Kidney (tissue), 13 donors: ENCODE measurements at regions not wholly inside any gene's neighbourhood (a gene's known extent, or its start where the extent isn't known, plus 50 kb on each side); places are given as distances from the start of the nearest gene placed in this dataset.

Experiments
- DNase-seq, 5 donors: peaks; one replicate each; pipeline ENCODE4 v3.0.0-alpha.2; 2013 to 2020
- FAIRE-seq: peaks from 2 replicates; lab custom pipeline; 2012; peaks lifted over from hg19 to GRCh38; lab: Jason Lieb, UNC
- H3K27ac ChIP-seq, 2 donors: one replicate each; pipeline ENCODE4 v1.7.0; 2013; ENCODE audit warnings: low read depth in 2 of 2, low read length in 2 of 2, inconsistent platforms in 1 of 2
- H3K27me3 ChIP-seq: one replicate; pipeline ENCODE4 v1.7.1; 2013; ENCODE audit warnings: low read length, inconsistent platforms; ENCODE audit not compliant: control insufficient read depth, insufficient read depth
- H3K36me3 ChIP-seq, 3 donors: one replicate each; pipeline versions ENCODE4 v1.7.0 to v1.7.1; 2013; ENCODE audit warnings: low read length in 3 of 3, control low read depth in 1 of 3, inconsistent platforms in 1 of 3; ENCODE audit not compliant: insufficient read depth in 3 of 3, control insufficient read depth in 2 of 3
- H3K4me1 ChIP-seq, 3 donors: one replicate each; pipeline versions ENCODE4 v1.7.0 to v1.7.1; 2013; ENCODE audit warnings: low read length in 3 of 3, inconsistent platforms in 1 of 3, low read depth in 1 of 3; ENCODE audit not compliant: control insufficient read depth in 2 of 3, insufficient read depth in 2 of 3
- H3K4me3 ChIP-seq, 3 donors: one replicate each; pipeline versions ENCODE4 v1.7.0 to v1.8.1; 2013; ENCODE audit warnings: low read length in 3 of 3, control low read depth in 1 of 3, inconsistent platforms in 1 of 3
- H3K9ac ChIP-seq, 3 donors: one replicate each; pipeline versions ENCODE4 v1.7.0 to v1.7.1; 2013; ENCODE audit warnings: low read length in 3 of 3, control low read depth in 1 of 3, inconsistent platforms in 1 of 3
- H3K9me3 ChIP-seq, 3 donors: one replicate each; pipeline versions ENCODE4 v1.7.0 to v1.7.1; 2013; ENCODE audit warnings: low read length in 3 of 3, control low read depth in 1 of 3, inconsistent platforms in 1 of 3; ENCODE audit not compliant: control insufficient read depth in 2 of 3, insufficient read depth in 1 of 3
- intact Hi-C: fragments of 100-400 bp; cut with DNase I; formaldehyde crosslinking; loops from one replicate; pipeline ENCODE4 v1.11.1; 2022
- TF ChIP-seq, protein P1 (sequence below): IDR thresholded peaks from 3 replicates; pipeline ENCODE4 v1.5.1; 2012; ENCODE audit warnings: mild to moderate bottlenecking, moderate library complexity, borderline replicate concordance; ENCODE audit not compliant: insufficient read depth; ENCODE audit errors: extremely low read depth
- donor health status: control.
- donor health status: control.
- donor health status: control.
- donor health status: control.
- donor health status: control.
- donor health status: DM: yes; HTN: yes; CAD: no.
- donor health status: Normal renal cell carcinoma (clear cell type).

DNA sequence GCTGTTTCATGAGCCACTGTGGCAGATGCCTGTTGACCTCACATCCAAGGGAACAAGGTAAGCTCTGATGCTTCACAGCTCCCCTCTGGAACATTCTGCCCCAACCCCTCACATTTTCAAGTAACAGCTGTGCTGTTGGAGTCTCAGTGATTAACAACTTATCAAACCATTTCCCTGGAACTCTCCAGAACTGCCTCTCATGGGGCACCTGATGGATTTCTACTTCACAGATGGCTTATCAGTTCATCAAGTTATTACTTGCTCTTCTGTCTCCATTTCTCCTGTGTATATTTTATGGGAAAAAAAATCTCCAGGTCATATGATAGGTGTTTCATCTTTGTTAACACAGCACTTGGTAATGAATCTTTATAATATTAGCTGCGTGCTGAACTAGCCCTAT lies 322.4 kb downstream of the MAN2A1 start:
- H3K27me3 ChIP-seq = no peaks in the 10 kb centered on the region
- no peak overlapping the region for H3K4me3 ChIP-seq
- H3K9me3 ChIP-seq = no peaks in the 10 kb centered on the region
- H3K27ac ChIP-seq = no peak overlapping the region
- TF ChIP-seq, protein P1, sequence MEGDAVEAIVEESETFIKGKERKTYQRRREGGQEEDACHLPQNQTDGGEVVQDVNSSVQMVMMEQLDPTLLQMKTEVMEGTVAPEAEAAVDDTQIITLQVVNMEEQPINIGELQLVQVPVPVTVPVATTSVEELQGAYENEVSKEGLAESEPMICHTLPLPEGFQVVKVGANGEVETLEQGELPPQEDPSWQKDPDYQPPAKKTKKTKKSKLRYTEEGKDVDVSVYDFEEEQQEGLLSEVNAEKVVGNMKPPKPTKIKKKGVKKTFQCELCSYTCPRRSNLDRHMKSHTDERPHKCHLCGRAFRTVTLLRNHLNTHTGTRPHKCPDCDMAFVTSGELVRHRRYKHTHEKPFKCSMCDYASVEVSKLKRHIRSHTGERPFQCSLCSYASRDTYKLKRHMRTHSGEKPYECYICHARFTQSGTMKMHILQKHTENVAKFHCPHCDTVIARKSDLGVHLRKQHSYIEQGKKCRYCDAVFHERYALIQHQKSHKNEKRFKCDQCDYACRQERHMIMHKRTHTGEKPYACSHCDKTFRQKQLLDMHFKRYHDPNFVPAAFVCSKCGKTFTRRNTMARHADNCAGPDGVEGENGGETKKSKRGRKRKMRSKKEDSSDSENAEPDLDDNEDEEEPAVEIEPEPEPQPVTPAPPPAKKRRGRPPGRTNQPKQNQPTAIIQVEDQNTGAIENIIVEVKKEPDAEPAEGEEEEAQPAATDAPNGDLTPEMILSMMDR = no peak
- no peak overlapping the region for H3K9ac ChIP-seq
- no peaks in the 10 kb centered on the region for H3K4me1 ChIP-seq
- intact Hi-C loops = no loop called here
- DNase-seq (no peak), FAIRE-seq (no peak)
- H3K36me3 ChIP-seq = no peaks in the 10 kb centered on the region

DNA sequence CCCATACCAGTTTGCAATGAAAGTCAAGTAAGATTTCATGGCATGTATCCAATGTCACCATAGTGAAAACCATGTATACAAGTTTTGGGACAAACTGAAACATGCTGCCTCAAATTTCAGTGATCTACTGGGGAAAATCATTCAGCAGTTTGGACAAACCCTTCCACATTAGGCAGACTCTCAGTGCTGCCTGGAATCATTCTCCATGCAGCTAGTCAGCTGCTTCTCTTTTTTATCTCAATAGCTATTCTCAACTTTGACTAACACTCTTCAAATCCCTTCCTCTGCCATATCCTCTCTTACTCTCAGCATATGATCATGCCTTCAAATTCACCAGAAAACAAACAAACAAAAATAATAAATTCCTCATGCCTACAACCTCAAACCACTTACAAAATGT lies 323.3 kb downstream of the MAN2A1 start:
- no peak overlapping the region for H3K27ac ChIP-seq
- H3K9me3 ChIP-seq = no peaks in the 10 kb centered on the region
- H3K4me3 ChIP-seq = no peak overlapping the region
- TF ChIP-seq, protein P1 = no peak
- no peak for FAIRE-seq
- H3K4me1 ChIP-seq = no peaks in the 10 kb centered on the region
- H3K27me3 ChIP-seq = no peaks in the 10 kb centered on the region
- no peak overlapping the region for H3K9ac ChIP-seq
- H3K36me3 ChIP-seq = no peaks in the 10 kb centered on the region
- intact Hi-C loops = no loop called here
- no peak for DNase-seq

DNA sequence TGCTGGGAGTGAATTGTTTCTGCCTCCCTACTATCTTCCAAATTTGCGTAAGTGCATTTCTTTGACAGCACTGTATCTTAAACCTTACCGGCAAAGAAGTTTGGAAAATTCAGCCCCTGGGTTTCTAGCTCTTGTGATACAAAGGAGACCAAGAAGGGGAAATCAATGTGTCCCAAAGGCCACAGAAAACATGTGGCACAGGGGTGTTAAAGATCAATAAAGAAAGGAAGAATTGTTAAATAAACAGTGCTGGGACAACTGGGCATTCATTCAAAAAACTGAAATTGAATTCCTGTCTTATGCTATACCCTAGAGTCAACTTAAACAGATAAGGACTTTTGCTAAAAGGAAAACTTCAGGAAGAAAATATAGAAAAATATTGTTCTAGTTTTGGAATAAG lies 328.1 kb downstream of the MAN2A1 start:
- no peak overlapping the region for H3K4me3 ChIP-seq
- no peak for DNase-seq
- intact Hi-C loops = no loop called here
- H3K9me3 ChIP-seq = no peaks in the 10 kb centered on the region
- TF ChIP-seq, protein P1 = no peak
- no peak overlapping the region for H3K27ac ChIP-seq
- no peak for FAIRE-seq
- no peaks in the 10 kb centered on the region for H3K36me3 ChIP-seq
- H3K9ac ChIP-seq = no peak overlapping the region
- no peaks in the 10 kb centered on the region for H3K27me3 ChIP-seq
- no peaks in the 10 kb centered on the region for H3K4me1 ChIP-seq

DNA sequence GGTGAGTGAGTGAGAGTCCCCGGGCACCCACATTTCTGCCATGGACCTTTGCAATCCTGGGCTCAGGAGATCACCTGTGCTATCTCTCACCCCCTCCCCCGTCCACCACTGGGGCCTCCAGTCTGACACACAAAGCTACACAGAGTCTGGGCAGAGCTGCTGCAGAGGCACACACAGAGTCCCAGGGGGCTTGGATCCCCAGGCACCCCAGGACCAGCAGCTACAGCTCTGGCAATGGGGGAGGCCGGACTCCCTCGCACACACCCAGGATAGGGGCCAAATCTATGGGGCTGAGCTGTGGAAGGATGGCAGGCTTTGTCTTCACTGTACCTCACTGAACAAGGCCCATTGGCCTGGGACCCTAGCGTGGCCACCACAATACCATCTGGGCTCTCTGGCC lies 328.8 kb downstream of the MAN2A1 start:
- FAIRE-seq = no peak
- Histone ChIP-seq H3K27ac (no peak overlapping the region), H3K27me3 (no peaks in the 10 kb centered on the region)

More for the DNA sequence above, 328.8 kb downstream of the MAN2A1 start:
- intact Hi-C loops = no loop called here
- TF ChIP-seq, protein P1 = no peak
- Histone ChIP-seq H3K4me3 (no peak overlapping the region), H3K4me1 (no peaks in the 10 kb centered on the region), H3K9ac (no peak overlapping the region), H3K9me3 (no peaks in the 10 kb centered on the region), H3K36me3 (no peaks in the 10 kb centered on the region)
- no peak for DNase-seq
